NT2/D1 (cell line): ENCODE measurements at regions not wholly inside any gene's neighbourhood (a gene's known extent, or its start where the extent isn't known, plus 50 kb on each side); places are given as distances from the start of the nearest gene placed in this dataset.

ENCODE experiments used
- SUZ12 ChIP-seq: IDR thresholded peaks from 2 replicates; pipeline ENCODE4 v1.6.1; 2011; ENCODE audit not compliant: insufficient read length, insufficient read depth; ENCODE audit errors: extremely low read depth
- ZNF274 ChIP-seq: IDR thresholded peaks from 2 replicates; pipeline ENCODE4 v1.6.1; 2011; ENCODE audit warnings: mild to moderate bottlenecking, low read depth, low read length

- TF ChIP-seq SUZ12 (no peak), ZNF274 (no peak)
These were observed 69.9 kb upstream of the ATXN1 start for GRCh38 chr6:16831136-16831535.
